Effector CD4-positive, alpha-beta T cell (primary cell): ENCODE measurements at regions not wholly inside any gene's neighbourhood (a gene's known extent, or its start where the extent isn't known, plus 50 kb on each side); places are given as distances from the start of the nearest gene placed in this dataset.

Experiments
- DNase-seq: peaks from one replicate; pipeline ENCODE4 v3.0.0-alpha.2; 2020

DNA sequence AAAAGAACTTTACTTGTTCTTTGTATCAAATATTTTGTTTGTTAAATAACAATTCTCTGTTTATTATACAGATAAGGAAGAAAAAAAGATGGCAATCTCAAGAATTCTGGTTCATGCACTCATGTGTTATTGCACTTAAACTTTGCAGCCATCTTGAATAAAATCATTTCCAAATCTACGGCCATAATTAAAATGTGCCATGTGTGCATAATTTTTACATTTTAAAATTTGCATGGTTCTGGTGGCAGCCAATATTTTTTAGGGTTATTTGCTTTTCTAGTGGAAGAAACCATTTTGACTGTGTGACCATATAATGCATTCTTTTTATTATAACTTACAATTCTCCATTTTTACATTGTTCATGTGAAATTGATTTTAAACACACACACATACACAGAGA lies 1518.1 kb upstream of the ZEB2 start:
- no peak for DNase-seq

DNA sequence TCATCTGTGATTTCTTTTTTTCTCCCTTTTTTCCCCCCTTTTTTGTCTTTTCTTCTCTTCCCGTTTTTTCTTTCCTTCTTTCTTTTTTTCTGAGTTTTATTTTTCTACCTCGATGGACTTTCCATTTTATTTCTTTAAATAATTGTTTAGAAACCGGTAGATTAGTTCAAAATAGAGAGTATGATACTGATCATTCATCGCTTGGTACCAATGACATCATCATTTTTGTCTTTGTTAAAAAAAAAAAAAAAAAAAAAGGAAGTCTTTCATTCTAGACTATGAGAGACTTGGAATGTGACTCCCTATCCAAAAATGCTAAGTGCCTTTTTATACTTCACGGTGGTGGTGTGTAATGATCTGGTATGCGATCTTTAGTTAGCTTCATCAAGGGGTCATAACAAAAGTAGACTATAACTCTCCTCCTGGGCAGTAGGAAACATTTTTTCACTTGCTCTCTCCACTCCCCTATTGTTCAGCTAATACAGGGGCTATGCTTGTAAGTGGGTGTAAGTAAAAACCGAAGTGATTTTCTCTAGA lies 1517.5 kb upstream of the ZEB2 start:
- no peak for DNase-seq

DNA sequence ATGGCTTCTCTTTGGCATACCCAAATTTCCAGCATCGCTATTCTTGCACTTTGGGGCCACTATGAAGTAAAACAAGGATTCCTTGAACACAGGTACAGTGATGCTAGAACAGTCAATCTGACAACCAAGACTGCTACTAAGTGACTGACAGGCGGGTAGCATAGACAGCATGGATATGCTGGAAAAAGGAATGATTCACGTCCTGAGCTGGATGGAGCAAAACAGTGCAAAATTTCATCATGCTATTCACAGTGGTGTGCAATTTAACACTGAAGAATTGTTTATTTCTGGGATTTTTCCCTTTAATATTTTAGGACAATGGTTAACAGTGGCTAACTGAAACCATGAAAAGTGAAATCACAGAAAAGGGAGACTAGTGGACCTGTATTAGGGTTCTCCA lies 1511.2 kb upstream of the ZEB2 start:
- DNase-seq = no peak

DNA sequence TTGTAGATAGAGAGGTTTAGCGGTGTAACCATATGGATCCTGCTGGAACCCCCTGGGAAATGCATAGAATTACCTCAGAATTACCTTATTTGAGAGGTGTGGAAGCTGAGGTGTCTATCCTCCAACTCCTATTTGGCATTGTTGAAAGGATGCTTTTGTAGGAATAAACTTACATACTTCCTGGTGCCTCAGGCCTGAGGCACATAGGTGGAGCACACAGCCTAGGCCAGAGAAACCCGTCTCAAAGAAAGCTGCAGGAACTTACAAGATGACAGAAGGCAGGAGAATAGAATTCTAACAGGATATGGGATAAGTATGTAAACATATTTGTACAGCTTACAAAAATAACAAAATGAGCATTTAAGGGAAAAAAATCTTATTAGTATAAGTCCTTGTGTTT lies 1507.2 kb upstream of the ZEB2 start:
- no peak for DNase-seq

DNA sequence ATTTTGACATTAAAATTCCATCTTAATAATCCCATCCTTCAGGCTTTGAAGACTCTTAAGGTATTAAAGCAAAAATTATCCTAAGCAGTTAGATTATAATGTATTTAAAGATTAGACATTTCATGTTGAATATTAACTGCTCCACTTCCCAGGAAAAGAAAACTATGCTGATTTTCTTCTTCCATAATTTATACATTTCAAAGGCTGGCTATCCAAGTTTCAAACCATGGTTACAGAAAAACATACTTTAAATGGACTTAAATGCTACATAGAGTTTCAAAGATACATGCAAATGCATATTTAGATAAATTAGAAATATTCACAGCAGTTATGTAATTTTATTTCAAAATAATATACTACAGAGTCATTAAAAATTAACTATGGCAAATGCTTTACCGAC lies 1505.6 kb upstream of the ZEB2 start:
- DNase-seq = no peak

DNA sequence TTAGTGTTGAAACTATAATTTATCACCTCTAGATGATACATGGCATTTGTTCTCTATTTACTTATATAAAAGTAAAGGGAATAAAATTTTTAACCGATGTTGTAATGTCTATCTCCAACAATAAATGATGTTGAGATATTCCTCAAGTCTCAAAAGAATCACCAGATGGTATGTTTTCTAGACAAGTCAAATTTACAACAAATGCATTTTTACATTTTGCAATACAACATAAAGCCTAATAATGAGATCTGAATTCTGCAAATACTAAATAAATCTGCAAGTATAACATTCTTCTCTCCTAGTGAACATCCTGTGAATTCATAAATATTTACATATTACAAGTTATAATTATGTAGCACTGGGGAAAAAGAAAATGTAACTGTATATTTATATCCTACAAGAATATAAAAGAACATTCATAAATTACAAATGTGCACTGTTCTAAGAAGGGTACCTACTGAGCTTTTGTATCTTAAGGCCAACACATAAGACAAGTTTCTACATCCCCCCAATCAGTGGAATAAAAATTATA lies 1504.4 kb upstream of the ZEB2 start:
- no peak for DNase-seq

DNA sequence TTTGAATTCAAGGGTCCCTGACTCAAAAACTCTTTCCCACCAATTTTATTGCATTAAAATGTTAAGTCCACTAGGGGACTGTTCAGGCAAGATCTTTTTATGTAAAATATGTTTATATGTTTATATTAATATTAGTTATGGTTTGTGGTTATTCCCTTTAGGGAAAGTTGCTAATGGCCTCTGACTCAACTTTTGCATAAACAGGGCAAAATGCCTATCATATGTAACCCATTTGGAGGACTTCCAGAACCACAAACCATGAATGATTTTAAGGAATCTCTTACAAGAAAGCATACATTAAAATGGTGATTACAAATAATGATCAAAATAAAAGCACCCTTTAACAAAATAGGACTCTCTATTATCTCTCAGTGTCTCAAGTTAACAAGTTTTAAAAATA lies 1484.5 kb upstream of the ZEB2 start:
- DNase-seq = no peak

DNA sequence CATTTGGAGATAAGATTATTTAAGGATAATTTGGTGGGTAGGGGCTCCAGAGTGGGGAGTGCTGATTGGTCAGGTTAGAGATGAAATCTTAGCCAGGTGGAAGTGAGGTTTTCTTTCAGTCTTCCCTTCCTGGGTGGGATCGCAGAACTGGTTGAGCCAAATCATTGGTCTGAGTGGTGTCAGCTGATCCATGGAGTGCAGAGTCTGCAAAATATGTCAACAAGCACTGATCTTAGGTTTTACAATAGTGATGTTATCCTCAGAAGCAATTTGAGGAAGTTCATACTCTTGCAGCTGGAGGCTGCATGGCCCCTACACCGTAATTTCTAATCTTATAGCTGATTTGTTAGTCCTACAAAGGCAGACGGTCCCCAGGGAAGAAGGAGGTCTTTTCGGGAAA lies 1483.4 kb upstream of the ZEB2 start:
- no peak for DNase-seq

DNA sequence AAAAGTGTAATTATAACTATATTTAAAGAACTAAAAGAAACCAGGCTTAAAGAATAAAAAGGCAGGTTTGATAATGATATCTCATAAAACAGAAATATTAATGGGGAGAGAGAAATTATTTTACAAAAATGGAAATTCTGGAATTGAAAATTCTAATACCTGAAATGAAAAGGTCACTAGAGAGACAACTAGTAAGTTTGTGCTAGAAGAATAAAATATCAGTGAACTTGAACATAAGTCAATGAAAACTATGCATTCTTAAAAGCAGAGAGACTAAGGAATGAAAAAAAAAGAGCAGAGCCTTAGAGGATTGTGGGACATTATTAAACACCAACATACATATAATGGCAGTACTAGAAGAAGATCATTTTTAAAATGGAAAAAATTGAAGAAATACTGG lies 1475.0 kb upstream of the ZEB2 start:
- no peak for DNase-seq

DNA sequence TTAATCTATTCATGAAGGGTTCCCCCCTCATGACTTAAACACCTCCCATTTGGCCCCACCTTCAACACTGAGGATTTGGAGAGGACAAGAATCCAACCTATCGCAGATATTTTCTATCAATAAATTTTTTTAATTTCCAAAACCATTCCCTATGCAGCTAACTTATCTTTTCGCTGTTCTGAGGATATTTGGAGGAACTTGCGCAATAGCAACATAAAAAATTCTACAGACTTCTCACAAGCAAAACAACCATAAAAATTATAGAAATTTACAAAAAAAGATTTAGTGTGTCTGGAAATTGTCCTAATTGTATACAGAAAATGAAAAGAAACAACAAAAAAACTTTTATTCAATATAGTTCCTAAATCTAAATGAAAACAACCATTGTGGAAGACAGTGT lies 1472.7 kb upstream of the ZEB2 start:
- DNase-seq = no peak

DNA sequence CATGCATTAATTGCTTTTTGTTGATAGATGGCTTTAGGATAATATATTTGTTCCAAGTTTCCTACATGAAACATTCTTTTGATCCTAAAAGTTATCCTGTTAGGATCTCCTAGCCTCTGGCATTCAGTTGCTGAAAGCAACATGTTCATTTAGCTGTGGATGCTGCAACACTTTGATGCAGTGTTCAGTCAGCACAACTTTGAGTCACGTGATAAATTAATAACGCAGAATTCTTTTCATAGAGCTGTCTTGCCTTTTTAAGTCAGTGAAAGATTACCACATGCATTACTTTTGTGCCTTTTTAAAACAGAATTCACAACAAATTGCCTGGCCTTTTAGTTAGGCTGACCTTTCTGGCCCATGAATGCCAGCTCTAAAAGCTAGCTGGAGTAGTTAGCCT lies 1467.9 kb upstream of the ZEB2 start:
- DNase-seq = no peak

DNA sequence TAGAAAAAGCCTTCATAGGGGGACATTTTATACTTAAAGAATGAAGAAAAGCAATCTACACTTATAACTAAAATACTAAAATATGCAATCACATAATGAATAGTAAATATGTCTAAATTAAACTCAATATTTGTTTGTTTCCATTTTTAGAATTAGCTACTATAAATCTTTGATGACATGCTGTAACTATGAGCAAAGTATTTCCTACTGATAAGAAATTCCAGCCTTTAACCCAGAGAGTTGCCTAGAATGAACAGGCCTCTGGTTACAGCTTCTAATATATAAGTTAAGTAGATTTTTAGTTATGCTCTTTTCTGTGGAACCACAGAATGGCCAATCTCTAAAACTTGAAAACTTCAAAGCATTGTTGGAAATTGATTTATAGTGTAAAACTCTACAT lies 1465.6 kb upstream of the ZEB2 start:
- no peak for DNase-seq

DNA sequence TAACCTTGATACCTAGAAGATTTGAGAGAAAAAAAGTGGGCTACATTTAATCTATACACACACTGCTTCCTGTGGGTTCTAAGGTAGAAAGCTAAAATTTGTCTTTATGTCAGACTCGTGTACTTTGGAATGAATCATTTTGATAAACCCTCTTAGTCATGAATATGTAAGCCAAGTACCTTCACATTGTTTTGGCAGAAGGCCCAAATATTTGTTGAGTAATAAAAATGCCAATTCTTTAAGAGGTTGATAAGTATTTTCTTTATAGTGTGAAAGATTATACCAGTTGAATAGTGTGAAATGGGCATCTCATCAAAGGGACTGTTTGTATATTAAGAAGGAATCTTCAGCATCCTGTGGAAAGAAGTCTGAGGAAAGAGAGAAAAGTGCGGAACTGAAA lies 1464.7 kb upstream of the ZEB2 start:
- DNase-seq = no peak

DNA sequence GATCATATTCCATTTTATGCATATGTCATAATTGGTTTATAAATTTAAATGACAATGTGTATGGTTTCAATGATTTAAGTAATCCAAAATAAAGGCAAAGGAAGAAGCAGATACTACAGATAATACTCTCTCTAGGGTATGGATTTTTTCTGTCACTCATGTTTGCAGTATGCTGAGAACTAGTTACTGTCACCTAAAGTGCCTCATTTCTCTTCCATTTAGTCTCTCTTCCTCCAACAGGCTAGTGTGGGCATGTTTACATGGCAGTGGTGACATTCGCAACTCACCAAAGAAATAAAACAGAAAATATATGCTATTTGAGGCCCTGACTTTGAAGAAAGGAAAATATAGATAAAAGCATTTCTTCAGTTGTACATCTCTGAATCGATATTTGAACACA lies 1460.4 kb upstream of the ZEB2 start:
- DNase-seq = no peak

DNA sequence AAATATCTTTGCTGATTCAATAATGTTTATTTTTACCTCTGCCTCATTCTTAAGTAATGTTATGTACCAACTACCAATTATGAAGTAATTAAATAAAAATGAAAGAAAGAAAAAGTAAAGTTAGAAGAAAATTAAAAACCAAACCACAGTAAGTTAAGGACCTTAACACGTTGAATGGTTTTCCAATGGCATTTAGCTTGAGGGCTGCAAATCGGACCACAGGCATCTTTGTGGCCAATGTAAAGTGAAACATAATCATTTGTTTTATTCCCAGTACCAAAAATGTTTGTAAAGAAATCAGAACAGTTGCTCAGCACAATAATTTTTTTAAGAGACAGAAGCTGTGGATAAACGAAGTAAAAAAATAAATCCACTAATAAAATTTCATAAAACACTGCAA lies 1455.5 kb upstream of the ZEB2 start:
- DNase-seq = no peak

DNA sequence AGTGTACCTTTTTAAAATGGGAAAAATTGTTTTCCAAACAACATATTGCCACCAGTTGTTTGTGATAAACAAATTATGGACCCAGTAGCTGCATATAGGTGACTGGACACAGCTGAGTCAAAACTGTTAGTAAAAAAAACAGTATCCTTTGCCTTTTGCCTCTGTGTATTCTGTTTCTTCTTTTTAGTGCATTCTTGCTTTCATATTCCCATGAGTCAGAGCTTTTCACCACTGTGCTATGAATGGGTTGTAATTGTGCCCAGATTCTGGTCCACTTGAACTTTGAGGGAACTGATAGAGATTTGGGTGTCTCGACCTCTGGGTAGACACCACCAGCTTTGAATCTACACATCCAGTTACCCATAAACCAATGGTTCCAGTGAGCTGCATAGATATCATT lies 1441.9 kb upstream of the ZEB2 start:
- no peak for DNase-seq

DNA sequence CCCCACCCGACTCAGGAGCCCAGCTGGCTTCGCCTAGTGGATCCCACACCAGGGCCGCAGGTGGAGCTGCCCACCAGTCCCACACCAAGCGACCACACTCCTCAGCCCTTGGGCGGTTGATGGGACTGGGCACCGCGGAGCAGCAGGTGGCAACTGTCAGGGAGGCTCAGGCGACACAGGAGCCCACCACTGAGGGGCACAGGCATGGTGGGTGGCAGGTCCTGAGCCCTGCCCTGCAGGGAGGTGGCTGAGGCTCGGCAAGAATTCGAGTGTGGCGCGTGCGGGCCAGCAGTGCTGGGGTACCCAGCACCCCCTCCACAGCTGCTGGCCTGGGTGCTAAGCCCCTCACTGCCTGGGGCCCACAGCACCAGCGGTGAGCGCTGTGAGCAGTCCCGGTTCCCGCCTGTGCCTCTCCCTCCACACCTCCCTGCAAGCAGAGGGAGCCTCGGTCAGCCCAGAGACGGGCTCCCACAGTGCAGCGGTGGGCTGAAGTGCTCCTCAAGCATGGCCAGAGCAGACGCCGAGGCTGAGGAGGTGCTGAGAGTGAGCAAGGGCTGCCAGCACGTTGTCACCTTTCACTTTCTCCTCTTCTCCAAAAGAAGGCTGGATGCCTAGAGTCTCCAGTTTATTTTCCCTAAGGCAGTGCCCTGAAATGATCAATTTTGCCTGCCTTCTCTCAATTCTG lies 1440.7 kb upstream of the ZEB2 start:
- DNase-seq = no peak

DNA sequence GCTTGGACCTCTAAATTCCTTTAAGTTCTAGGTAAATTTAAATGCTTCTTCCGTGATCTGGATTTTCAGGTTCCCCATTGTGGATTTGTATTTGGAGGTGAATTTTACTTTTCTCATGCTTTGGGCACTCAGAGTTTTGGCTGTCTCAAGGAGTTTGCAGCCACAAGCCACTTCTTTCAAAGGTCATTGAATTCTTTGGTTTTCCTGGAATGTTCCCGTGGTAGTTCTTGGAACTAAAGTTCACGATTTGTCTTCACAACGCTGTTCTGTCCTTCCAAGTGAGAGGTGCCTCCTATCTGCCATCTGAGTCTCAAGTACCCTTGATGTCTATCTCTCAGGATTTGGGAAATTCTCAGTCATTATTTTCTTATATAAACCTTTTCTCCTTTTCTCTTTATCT lies 1438.7 kb upstream of the ZEB2 start:
- DNase-seq = no peak

DNA sequence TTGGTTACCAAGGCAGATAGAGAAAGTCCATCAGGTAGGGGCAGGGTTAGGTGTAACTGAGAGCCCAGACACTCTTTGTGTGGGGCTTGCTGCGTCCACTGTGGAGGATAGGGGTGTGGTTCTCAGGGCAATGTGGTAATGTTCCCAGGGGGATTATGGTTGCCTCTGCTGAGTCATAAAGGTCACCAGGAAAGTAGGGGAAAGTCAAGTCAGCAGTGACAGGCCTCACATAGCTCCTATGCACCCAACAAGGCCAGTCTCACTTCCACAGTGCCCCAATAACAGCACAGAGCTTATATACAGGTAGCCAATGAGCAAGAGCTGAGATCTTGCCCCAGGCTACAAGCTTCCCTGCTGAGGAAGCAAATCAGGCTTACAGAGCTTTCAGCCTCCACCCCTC lies 1438.0 kb upstream of the ZEB2 start:
- DNase-seq = no peak

DNA sequence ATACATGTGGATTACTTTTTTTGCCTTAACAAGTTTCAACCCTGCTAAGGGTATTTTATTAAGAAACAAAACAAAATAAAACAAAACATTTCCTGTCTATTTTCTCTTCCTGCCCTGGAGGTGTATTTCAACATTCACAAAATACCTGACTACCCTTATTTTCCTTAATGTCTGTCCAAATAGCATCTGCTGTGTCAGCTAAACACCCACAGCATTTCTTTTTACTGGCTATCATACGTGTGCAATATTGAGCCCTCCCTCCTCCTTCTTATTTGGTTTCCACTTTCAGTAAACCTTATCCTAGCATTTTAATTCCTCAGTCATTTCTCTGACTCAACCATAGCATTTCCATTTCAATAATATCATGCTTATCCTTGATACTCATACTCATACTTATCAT lies 1420.0 kb upstream of the ZEB2 start:
- no peak for DNase-seq

DNA sequence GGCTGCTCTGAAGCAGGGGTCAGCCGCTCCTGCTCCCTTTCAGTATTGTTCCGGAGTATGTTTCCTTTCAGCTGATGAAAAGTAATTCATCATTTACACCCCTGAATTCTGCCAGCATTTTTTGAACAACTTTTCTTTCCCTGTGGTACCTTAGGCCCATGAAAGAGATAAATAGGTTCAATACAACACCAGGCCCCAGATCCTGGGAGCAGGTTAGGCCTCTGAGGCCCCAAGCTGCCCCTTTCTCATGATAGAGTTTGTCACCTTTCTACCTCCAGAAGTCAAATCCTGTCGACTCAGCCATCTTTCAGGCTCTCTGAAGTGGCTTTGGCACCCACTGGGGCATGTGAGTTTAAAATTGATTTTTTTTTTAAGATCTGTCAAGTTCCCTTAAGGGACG lies 1415.1 kb upstream of the ZEB2 start:
- no peak for DNase-seq

DNA sequence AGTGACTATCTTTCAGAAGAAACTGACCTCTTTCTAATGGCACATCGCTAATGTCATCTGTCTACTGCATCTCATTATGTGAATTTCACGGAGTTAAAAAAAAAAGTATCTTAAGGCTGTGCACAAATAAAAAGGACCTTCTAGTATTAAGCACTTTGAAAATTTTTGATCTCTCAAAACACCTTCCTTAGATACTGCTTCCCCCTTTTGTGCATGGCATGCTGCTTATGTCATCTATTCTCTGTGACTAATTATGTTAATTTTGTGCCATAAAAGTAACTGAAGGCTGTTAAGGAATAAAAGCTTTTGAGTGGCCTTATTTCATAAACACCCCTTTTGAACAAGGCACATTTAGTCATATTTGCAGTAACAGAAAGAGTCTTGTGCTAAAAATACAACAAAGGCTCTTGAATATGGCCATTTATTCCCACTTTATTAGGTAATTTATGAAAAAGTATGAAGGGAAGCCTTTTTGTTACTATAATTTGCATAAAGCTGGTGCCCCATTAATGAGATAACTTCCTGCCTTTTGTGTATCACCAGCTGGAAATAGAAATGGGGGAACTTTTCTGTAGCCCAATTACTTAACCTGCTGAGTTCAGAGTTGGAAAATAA lies 1412.0 kb upstream of the ZEB2 start:
- no peak for DNase-seq

DNA sequence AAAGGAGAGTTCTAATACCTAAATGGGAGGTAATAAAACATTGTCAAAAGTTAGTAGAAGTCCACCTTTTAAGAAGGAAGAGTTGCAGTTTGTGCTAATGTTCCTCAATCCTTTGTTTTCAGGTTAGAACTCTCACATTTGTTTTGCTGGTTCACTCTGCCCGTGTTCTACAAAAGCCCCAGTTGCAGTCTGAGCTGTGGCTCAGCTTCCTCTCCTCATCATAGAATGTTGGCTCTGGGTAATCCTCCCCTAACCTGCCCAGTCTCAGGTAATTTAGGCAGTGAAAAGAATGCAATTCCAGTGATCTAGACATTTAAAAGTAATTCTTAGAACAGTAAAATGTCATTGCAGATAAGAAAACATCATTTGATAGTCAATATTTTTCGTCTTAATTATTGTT lies 1410.4 kb upstream of the ZEB2 start:
- no peak for DNase-seq

DNA sequence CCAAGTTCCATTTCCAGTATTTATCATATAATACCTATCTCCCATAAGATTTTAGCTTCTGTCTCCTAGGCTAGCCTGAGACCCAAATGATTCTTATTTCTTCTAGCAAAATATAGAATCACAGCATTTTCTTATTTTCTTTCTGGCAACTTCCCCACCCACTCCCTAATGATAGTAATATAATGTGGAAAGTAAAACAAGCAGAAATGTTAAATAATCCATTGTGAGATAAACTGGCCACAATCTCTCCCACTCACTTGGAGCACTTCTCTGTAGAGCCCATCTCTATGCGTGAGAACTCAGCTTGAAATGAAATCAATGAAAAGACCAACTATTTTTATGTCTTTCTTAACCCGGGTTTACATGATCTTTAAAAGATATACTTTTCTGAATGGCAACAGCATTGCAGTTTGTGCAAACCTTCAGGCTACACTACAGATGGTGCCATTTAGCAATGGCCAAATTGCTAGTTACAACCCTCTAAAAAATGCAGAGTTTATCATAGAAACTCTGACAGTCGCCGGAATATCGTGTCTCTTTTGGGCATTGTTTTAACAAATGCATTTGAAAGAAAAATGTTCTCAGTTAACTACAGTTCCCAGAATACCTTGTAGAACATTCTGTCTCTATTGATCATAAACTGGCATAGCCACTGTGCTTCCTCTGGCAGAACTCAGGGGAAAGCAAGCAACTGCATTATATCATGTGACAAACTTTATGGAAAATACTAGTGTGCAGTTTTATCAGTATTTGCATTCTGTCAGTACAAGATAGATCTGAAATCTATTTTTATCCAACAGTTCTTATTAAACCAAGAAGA lies 1407.4 kb upstream of the ZEB2 start:
- no peak for DNase-seq
